Trophoblast cell (in vitro differentiated cells and primary cell): ENCODE measurements at regions not wholly inside any gene's neighbourhood (a gene's known extent, or its start where the extent isn't known, plus 50 kb on each side); places are given as distances from the start of the nearest gene placed in this dataset.

Source experiments
- DNase-seq, 2 donors: peaks; one replicate each; pipeline ENCODE4 v3.0.0-alpha.2; 2016
- H2AFZ ChIP-seq: 2 replicates; pipeline ENCODE4 v1.6.1; 2013; ENCODE audit warnings: low read length, moderate library complexity, mild to moderate bottlenecking; ENCODE audit not compliant: insufficient read depth, poor library complexity
- H2AK5ac ChIP-seq: 2 replicates; pipeline ENCODE4 v1.6.1; 2013; ENCODE audit warnings: mild to moderate bottlenecking, low read length
- H2BK120ac ChIP-seq: 2 replicates; pipeline ENCODE4 v1.6.1; 2013; ENCODE audit warnings: low read length, mild to moderate bottlenecking, moderate library complexity; ENCODE audit not compliant: insufficient read depth, poor library complexity
- H2BK12ac ChIP-seq: 2 replicates; pipeline ENCODE4 v1.6.1; 2013; ENCODE audit warnings: mild to moderate bottlenecking, low read length, moderate library complexity
- H2BK5ac ChIP-seq: 2 replicates; pipeline ENCODE4 v1.6.1; 2013; ENCODE audit warnings: low read length, low read depth, moderate library complexity, mild to moderate bottlenecking; ENCODE audit not compliant: poor library complexity
- H3K14ac ChIP-seq: 2 replicates; pipeline ENCODE4 v1.6.1; 2013; ENCODE audit warnings: mild to moderate bottlenecking, low read length
- H3K18ac ChIP-seq: 2 replicates; pipeline ENCODE4 v1.6.1; 2013; ENCODE audit warnings: mild to moderate bottlenecking, low read length
- H3K23ac ChIP-seq: 2 replicates; pipeline ENCODE4 v1.6.1; 2013; ENCODE audit warnings: low read length
- H3K27ac ChIP-seq: 2 replicates; pipeline ENCODE4 v1.5.1; 2013; ENCODE audit warnings: low read depth, mild to moderate bottlenecking, inconsistent platforms, low read length, moderate library complexity
- H3K27me3 ChIP-seq: 2 replicates; pipeline ENCODE4 v1.6.1; 2013; ENCODE audit warnings: inconsistent platforms, mild to moderate bottlenecking, low read length, moderate library complexity; ENCODE audit not compliant: insufficient read depth
- H3K36me3 ChIP-seq, 2 experiments: 1 replicate in 1 of 2; 2 replicates in 1 of 2; pipeline ENCODE4 v1.6.1; 2013; ENCODE audit warnings: low read length in 2 of 2, mild to moderate bottlenecking in 2 of 2, moderate library complexity in 1 of 2; ENCODE audit not compliant: insufficient read depth in 2 of 2, control insufficient read depth in 1 of 2
- H3K4ac ChIP-seq: 2 replicates; pipeline ENCODE4 v1.6.1; 2013; ENCODE audit warnings: low read depth, mild to moderate bottlenecking, low read length, moderate library complexity
- H3K4me1 ChIP-seq, 2 experiments: 1 replicate in 1 of 2; 2 replicates in 1 of 2; pipeline ENCODE4 v1.6.1; 2013; ENCODE audit warnings: low read length in 2 of 2, mild to moderate bottlenecking in 2 of 2, moderate library complexity in 1 of 2; ENCODE audit not compliant: insufficient read depth in 2 of 2, control insufficient read depth in 1 of 2
- H3K4me2 ChIP-seq: 2 replicates; pipeline ENCODE4 v1.6.1; 2013; ENCODE audit warnings: inconsistent platforms, mild to moderate bottlenecking, low read length, moderate library complexity
- H3K4me3 ChIP-seq: 2 replicates; pipeline ENCODE4 v1.5.1; 2013; ENCODE audit warnings: mild to moderate bottlenecking, low read depth, low read length, inconsistent platforms
- H3K79me1 ChIP-seq: one replicate; pipeline ENCODE4 v1.6.1; 2013; ENCODE audit warnings: low read length
- H3K79me2 ChIP-seq: 2 replicates; pipeline ENCODE4 v1.6.1; 2013; ENCODE audit warnings: low read length, mild to moderate bottlenecking; ENCODE audit not compliant: control insufficient read depth, insufficient read depth, poor library complexity
- H3K9ac ChIP-seq: 2 replicates; pipeline ENCODE4 v1.6.1; 2013; ENCODE audit warnings: mild to moderate bottlenecking, low read length
- H3K9me3 ChIP-seq: 2 replicates; pipeline ENCODE4 v1.6.1; 2013; ENCODE audit warnings: low read depth, mild to moderate bottlenecking, control low read depth, inconsistent platforms, low read length; ENCODE audit not compliant: insufficient read depth
- H4K12ac ChIP-seq: 2 replicates; pipeline ENCODE4 v1.6.1; 2013; ENCODE audit warnings: low read depth, mild to moderate bottlenecking, low read length, moderate library complexity
- H4K8ac ChIP-seq: 2 replicates; pipeline ENCODE4 v1.6.1; 2013; ENCODE audit warnings: low read depth, mild to moderate bottlenecking, low read length, moderate library complexity
- H4K91ac ChIP-seq: one replicate; pipeline ENCODE4 v1.6.1; 2013; ENCODE audit warnings: low read depth, mild to moderate bottlenecking, low read length, moderate library complexity
- WGBS: extraction: QIAGEN DNeasy Blood & Tissue Kit; methylation state at CpG from one replicate; pipeline ENCODE4 v1.1.7; 2013; ENCODE audit warnings: missing lambda C conversion rate; ENCODE audit not compliant: insufficient read length, insufficient coverage; ENCODE audit errors: extremely low coverage; 5-methylcytosine and 5-hydroxymethylcytosine counted together

GRCh38 chr3:169029674-169030285 is 633.7 kb downstream of the MECOM start:
- no CpG with 5 or more reads among the region's 3 CpGs for WGBS
- no peaks in the 10 kb centered on the region for H3K36me3 ChIP-seq

GRCh38 chr3:169028716-169029115 is 634.8 kb downstream of the MECOM start:
- H3K23ac ChIP-seq = no peak overlapping the region
- no peak overlapping the region for H3K4ac ChIP-seq
- no peak overlapping the region for H3K4me3 ChIP-seq
- no peak overlapping the region for H4K91ac ChIP-seq
- no CpG with 5 or more reads among the region's 5 CpGs for whole genome bisulfite sequencing
- no peak overlapping the region for H2BK120ac ChIP-seq
- H3K4me1 ChIP-seq = no peaks in the 10 kb centered on the region
- no peaks in the 10 kb centered on the region for H3K79me1 ChIP-seq
- no peak overlapping the region for H3K14ac ChIP-seq
- no peak overlapping the region for H2BK12ac ChIP-seq
- H3K27ac ChIP-seq = no peak overlapping the region
- no peak overlapping the region for H3K9ac ChIP-seq
- H4K12ac ChIP-seq = no peak overlapping the region
- H3K27me3 ChIP-seq = no peaks in the 10 kb centered on the region
- H3K79me2 ChIP-seq = no peaks in the 10 kb centered on the region
- DNase-seq = no peak
- H2AFZ ChIP-seq = no peak overlapping the region
- no peak overlapping the region for H4K8ac ChIP-seq
- H3K4me2 ChIP-seq = no peak overlapping the region
- H2BK5ac ChIP-seq = no peak overlapping the region
- no peaks in the 10 kb centered on the region for H3K36me3 ChIP-seq
- H3K18ac ChIP-seq = no peak overlapping the region
- H3K9me3 ChIP-seq = no peaks in the 10 kb centered on the region
- H2AK5ac ChIP-seq = no peak overlapping the region

More at GRCh38 chr3:169029674-169030285, 633.7 kb downstream of the MECOM start:
- DNase-seq = no peak
- Histone ChIP-seq H4K12ac (no peak overlapping the region), H2BK120ac (no peak overlapping the region), H3K79me2 (no peaks in the 10 kb centered on the region), H4K8ac (no peak overlapping the region), H3K4me3 (no peak overlapping the region), H2BK5ac (no peak overlapping the region), H4K91ac (no peak overlapping the region), H3K79me1 (no peaks in the 10 kb centered on the region), H2BK12ac (no peak overlapping the region), H3K27me3 (no peaks in the 10 kb centered on the region), H3K23ac (no peak overlapping the region), H2AFZ (no peak overlapping the region), H3K9me3 (no peaks in the 10 kb centered on the region), H3K4ac (no peak overlapping the region), H3K4me2 (no peak overlapping the region), H3K18ac (no peak overlapping the region), H3K14ac (no peak overlapping the region), H3K9ac (no peak overlapping the region), H3K27ac (no peak overlapping the region), H3K4me1 (no peaks in the 10 kb centered on the region), H2AK5ac (no peak overlapping the region)

DNA sequence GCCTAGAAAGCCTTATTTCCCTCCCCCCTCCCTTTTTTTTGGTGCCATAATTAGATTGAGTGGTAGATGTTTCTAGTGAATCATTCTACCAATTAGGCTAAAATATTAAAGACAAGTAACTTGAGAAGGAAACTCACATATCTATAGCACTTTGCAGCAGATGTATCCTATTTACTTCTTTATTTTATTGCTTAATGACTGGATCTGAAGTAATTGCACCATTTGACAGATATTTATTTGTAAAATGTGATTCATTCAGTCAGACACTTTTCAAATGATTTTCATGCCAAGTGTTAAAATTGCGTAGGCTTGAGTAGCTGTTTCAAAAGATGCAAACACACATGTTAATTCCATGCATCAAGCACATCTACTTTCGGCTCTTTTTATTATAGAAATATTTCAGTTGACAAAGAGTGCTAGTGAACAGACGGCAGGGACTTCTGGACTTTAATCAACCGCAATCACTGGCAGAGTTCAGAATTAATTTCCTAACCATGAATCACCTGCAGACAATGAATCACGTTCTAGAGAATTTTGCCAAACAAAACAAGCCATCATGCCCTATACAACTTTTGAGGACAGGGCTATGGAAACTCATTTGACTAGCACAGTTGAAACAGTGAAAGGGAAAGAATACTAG is 636.8 kb downstream of the MECOM start:
- Histone ChIP-seq H2AFZ (no peak overlapping the region), H4K8ac (no peak overlapping the region), H2BK120ac (no peak overlapping the region), H3K27me3 (no peaks in the 10 kb centered on the region), H3K9ac (no peak overlapping the region), H3K23ac (no peak overlapping the region), H3K9me3 (no peaks in the 10 kb centered on the region), H4K91ac (no peak overlapping the region), H3K27ac (no peak overlapping the region), H3K14ac (no peak overlapping the region), H3K4me3 (no peak overlapping the region), H2AK5ac (no peak overlapping the region), H3K4ac (no peak overlapping the region), H3K4me1 (no peaks in the 10 kb centered on the region), H4K12ac (no peak overlapping the region), H2BK12ac (no peak overlapping the region), H3K36me3 (no peaks in the 10 kb centered on the region), H3K79me2 (no peaks in the 10 kb centered on the region), H3K4me2 (no peak overlapping the region), H2BK5ac (no peak overlapping the region), H3K18ac (no peak overlapping the region), H3K79me1 (no peaks in the 10 kb centered on the region)
- WGBS = no CpG with 5 or more reads among the region's 5 CpGs
- peak in 1 of 2 donors; percentile 6 for DNase-seq

DNA sequence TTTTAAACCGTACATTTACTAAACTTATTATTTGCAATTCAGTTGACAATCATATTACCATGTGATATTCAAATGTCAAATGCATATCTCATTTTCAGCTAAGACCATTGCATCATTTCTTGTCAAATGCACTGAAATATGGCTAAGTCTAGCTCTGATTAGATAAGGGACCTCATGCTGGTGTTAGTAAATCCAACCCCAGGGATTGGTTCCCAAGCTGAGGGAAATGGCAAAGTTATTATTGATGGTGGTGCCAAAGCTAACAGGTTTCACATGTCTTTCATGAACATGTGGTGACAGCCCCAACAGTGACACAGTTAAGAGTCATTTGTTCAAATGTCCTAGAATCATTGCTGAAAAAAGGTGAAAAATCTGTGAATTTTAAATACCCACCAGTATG is 641.1 kb downstream of the MECOM start:
- no peaks in the 10 kb centered on the region for H3K79me2 ChIP-seq
- no peak overlapping the region for H4K12ac ChIP-seq
- H3K27ac ChIP-seq = no peak overlapping the region
- no peak overlapping the region for H2AFZ ChIP-seq
- no peak overlapping the region for H3K4me2 ChIP-seq
- no peak overlapping the region for H3K4ac ChIP-seq
- WGBS = no CpG with 5 or more reads among the region's 1 CpG
- no peak overlapping the region for H2BK12ac ChIP-seq
- no peaks in the 10 kb centered on the region for H3K36me3 ChIP-seq
- no peak overlapping the region for H3K18ac ChIP-seq
- H3K27me3 ChIP-seq = no peaks in the 10 kb centered on the region
- H2AK5ac ChIP-seq = no peak overlapping the region
- no peak overlapping the region for H3K9ac ChIP-seq
- peak; percentile 7 to 47 for DNase-seq
- no peak overlapping the region for H2BK120ac ChIP-seq
- H4K91ac ChIP-seq = no peak overlapping the region
- no peaks in the 10 kb centered on the region for H3K9me3 ChIP-seq
- H3K23ac ChIP-seq = no peak overlapping the region
- H3K4me1 ChIP-seq = no peaks in the 10 kb centered on the region
- H3K14ac ChIP-seq = no peak overlapping the region
- H4K8ac ChIP-seq = no peak overlapping the region
- H3K4me3 ChIP-seq = no peak overlapping the region
- H3K79me1 ChIP-seq = no peaks in the 10 kb centered on the region
- no peak overlapping the region for H2BK5ac ChIP-seq
